HUES6 (cell line): ENCODE measurements at regions not wholly inside any gene's neighbourhood (a gene's known extent, or its start where the extent isn't known, plus 50 kb on each side); places are given as distances from the start of the nearest gene placed in this dataset.

Experiments
- H3K27ac ChIP-seq: 2 replicates; pipeline ENCODE4 v1.7.0; 2013; ENCODE audit warnings: low read depth, mild to moderate bottlenecking, low read length, inconsistent platforms
- H3K27me3 ChIP-seq: 2 replicates; pipeline ENCODE4 v1.6.1; 2013; ENCODE audit warnings: low read length; ENCODE audit not compliant: control insufficient read depth, insufficient read depth
- H3K36me3 ChIP-seq: 2 replicates; pipeline ENCODE4 v1.6.1; 2013; ENCODE audit warnings: low read length; ENCODE audit not compliant: control insufficient read depth, insufficient read depth
- H3K4me1 ChIP-seq: 2 replicates; pipeline ENCODE4 v1.6.1; 2013; ENCODE audit warnings: low read length; ENCODE audit not compliant: control insufficient read depth, insufficient read depth
- H3K4me3 ChIP-seq: 2 replicates; pipeline ENCODE4 v1.5.1; 2013; ENCODE audit warnings: low read depth, low read length
- H3K9ac ChIP-seq: one replicate; pipeline ENCODE4 v1.6.1; 2013; ENCODE audit warnings: mild to moderate bottlenecking, low read length
- H3K9me3 ChIP-seq: 2 replicates; pipeline ENCODE4 v1.6.1; 2013; ENCODE audit warnings: low read depth, low read length; ENCODE audit not compliant: control insufficient read depth, insufficient read depth

- Histone ChIP-seq H3K9ac (no peak overlapping the region), H3K9me3 (peaks cover 24% of the 10 kb centered on the region; the same call in 1 of the 2 replicates), H3K36me3 (no peaks in the 10 kb centered on the region), H3K4me1 (no peaks in the 10 kb centered on the region), H3K27me3 (peaks cover 3% of the 10 kb centered on the region; the same call in 1 of the 2 replicates), H3K27ac (no peak overlapping the region), H3K4me3 (no peak overlapping the region)
Measured at GRCh38 chr16:48930951-48931553, 321.1 kb upstream of the N4BP1 start.

- Histone ChIP-seq H3K36me3 (no peaks in the 10 kb centered on the region), H3K9me3 (no peaks in the 10 kb centered on the region), H3K27me3 (no peaks in the 10 kb centered on the region), H3K4me3 (no peak overlapping the region), H3K4me1 (no peaks in the 10 kb centered on the region), H3K9ac (no peak overlapping the region), H3K27ac (no peak overlapping the region)
Measured at GRCh38 chr16:48919791-48920190, 309.8 kb upstream of the N4BP1 start.

- no peaks in the 10 kb centered on the region for H3K9me3 ChIP-seq
- no peaks in the 10 kb centered on the region for H3K36me3 ChIP-seq
- H3K27ac ChIP-seq: no peak overlapping the region
- H3K9ac ChIP-seq: no peak overlapping the region
- H3K27me3 ChIP-seq: no peaks in the 10 kb centered on the region
- no peak overlapping the region for H3K4me3 ChIP-seq
- no peaks in the 10 kb centered on the region for H3K4me1 ChIP-seq
Measured at GRCh38 chr16:48918520-48919258, 308.7 kb upstream of the N4BP1 start.

GRCh38 chr16:48916566-48916965 lies 306.6 kb upstream of the N4BP1 start:
- H3K9me3 ChIP-seq: no peaks in the 10 kb centered on the region
- H3K36me3 ChIP-seq: no peaks in the 10 kb centered on the region
- no peaks in the 10 kb centered on the region for H3K27me3 ChIP-seq

GRCh38 chr16:48914070-48914469 lies 304.1 kb upstream of the N4BP1 start:
- Histone ChIP-seq H3K9ac (no peak overlapping the region), H3K4me3 (no peak overlapping the region), H3K9me3 (no peaks in the 10 kb centered on the region), H3K4me1 (peaks cover 4% of the 10 kb centered on the region), H3K27me3 (no peaks in the 10 kb centered on the region; the same call in 1 of the 2 replicates), H3K36me3 (no peaks in the 10 kb centered on the region), H3K27ac (no peak overlapping the region)

More at GRCh38 chr16:48916566-48916965, 306.6 kb upstream of the N4BP1 start:
- H3K9ac ChIP-seq: no peak overlapping the region
- H3K4me1 ChIP-seq: peaks cover 4% of the 10 kb centered on the region
- H3K4me3 ChIP-seq: no peak overlapping the region
- H3K27ac ChIP-seq: no peak overlapping the region

GRCh38 chr16:48913384-48913783 lies 303.4 kb upstream of the N4BP1 start:
- no peak overlapping the region for H3K27ac ChIP-seq
- no peaks in the 10 kb centered on the region for H3K9me3 ChIP-seq
- peaks cover 4% of the 10 kb centered on the region for H3K4me1 ChIP-seq
- no peaks in the 10 kb centered on the region; the same call in 1 of the 2 replicates for H3K27me3 ChIP-seq
- H3K4me3 ChIP-seq: no peak overlapping the region
- H3K9ac ChIP-seq: no peak overlapping the region
- no peaks in the 10 kb centered on the region for H3K36me3 ChIP-seq

- H3K4me3 ChIP-seq: no peak overlapping the region
- H3K9ac ChIP-seq: no peak overlapping the region
- H3K4me1 ChIP-seq: peaks cover 4% of the 10 kb centered on the region
- H3K36me3 ChIP-seq: no peaks in the 10 kb centered on the region
- H3K27ac ChIP-seq: no peak overlapping the region
- no peaks in the 10 kb centered on the region for H3K9me3 ChIP-seq
- no peaks in the 10 kb centered on the region; the same call in 1 of the 2 replicates for H3K27me3 ChIP-seq
Measured at GRCh38 chr16:48912360-48912759, 302.4 kb upstream of the N4BP1 start.

- H3K27me3 ChIP-seq: no peaks in the 10 kb centered on the region; the same call in 1 of the 2 replicates
- H3K4me3 ChIP-seq: no peak overlapping the region
- H3K4me1 ChIP-seq: peaks cover 4% of the 10 kb centered on the region
- H3K9ac ChIP-seq: no peak overlapping the region
- no peaks in the 10 kb centered on the region for H3K36me3 ChIP-seq
- H3K27ac ChIP-seq: no peak overlapping the region
- H3K9me3 ChIP-seq: no peaks in the 10 kb centered on the region
Measured at GRCh38 chr16:48911700-48912099, 301.7 kb upstream of the N4BP1 start.

GRCh38 chr16:48910214-48910613 lies 300.2 kb upstream of the N4BP1 start:
- Histone ChIP-seq H3K9me3 (no peaks in the 10 kb centered on the region), H3K27me3 (no peaks in the 10 kb centered on the region; the same call in 1 of the 2 replicates), H3K4me3 (no peak overlapping the region), H3K27ac (no peak overlapping the region), H3K36me3 (no peaks in the 10 kb centered on the region), H3K9ac (no peak overlapping the region), H3K4me1 (peaks cover 4% of the 10 kb centered on the region)

- H3K4me1 ChIP-seq: peaks cover 4% of the 10 kb centered on the region
- no peak overlapping the region for H3K4me3 ChIP-seq
- H3K36me3 ChIP-seq: no peaks in the 10 kb centered on the region
- H3K9ac ChIP-seq: no peak overlapping the region
- H3K9me3 ChIP-seq: no peaks in the 10 kb centered on the region
- no peaks in the 10 kb centered on the region; the same call in 1 of the 2 replicates for H3K27me3 ChIP-seq
- no peak overlapping the region for H3K27ac ChIP-seq
Measured at GRCh38 chr16:48909231-48909630, 299.3 kb upstream of the N4BP1 start.

GRCh38 chr16:48907906-48908634 lies 298.1 kb upstream of the N4BP1 start:
- Histone ChIP-seq H3K36me3 (no peaks in the 10 kb centered on the region), H3K27me3 (no peaks in the 10 kb centered on the region; the same call in 1 of the 2 replicates), H3K9ac (no peak overlapping the region), H3K9me3 (no peaks in the 10 kb centered on the region), H3K4me1 (peaks cover 4% of the 10 kb centered on the region), H3K27ac (no peak overlapping the region), H3K4me3 (no peak overlapping the region)
